HG03045 (cell line): ENCODE measurements at regions not wholly inside any gene's neighbourhood (a gene's known extent, or its start where the extent isn't known, plus 50 kb on each side); places are given as distances from the start of the nearest gene placed in this dataset.

Source experiments
- ATAC-seq: cut with Tn5 transposase; IDR thresholded peaks from one replicate; pipeline ENCODE4 v1.9.1; 2021; ENCODE audit warnings: mild to moderate bottlenecking, moderate library complexity; ENCODE audit not compliant: unreplicated experiment

DNA sequence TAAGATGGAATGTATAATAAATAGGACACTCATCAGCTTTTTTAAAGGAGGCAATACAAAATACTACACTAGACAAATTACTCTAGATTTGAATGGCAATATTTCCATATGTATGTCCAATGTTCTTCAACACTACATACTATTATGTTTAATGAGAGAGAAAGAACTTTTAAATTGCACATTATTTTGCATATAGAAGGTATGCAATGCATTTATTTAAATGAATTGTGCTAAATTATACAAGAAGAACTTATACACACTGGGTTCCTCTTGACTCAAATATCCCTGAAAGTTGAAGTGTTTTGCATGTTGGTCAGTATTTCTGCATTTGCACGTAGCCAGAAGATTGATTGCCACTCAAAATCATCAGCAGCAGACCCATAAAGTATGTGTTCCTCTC is 839.6 kb downstream of the ADGRL2 start:
- ATAC-seq: no peak

GRCh38 chr1:82634266-82634665 is 833.5 kb downstream of the ADGRL2 start:
- ATAC-seq: no peak

- ATAC-seq: no peak
Measured at GRCh38 chr1:82632155-82632554, 831.4 kb downstream of the ADGRL2 start.

GRCh38 chr1:82628887-82629286 is 828.2 kb downstream of the ADGRL2 start:
- ATAC-seq: no peak

- ATAC-seq: no peak
Measured at GRCh38 chr1:82625537-82625936, 824.8 kb downstream of the ADGRL2 start.

DNA sequence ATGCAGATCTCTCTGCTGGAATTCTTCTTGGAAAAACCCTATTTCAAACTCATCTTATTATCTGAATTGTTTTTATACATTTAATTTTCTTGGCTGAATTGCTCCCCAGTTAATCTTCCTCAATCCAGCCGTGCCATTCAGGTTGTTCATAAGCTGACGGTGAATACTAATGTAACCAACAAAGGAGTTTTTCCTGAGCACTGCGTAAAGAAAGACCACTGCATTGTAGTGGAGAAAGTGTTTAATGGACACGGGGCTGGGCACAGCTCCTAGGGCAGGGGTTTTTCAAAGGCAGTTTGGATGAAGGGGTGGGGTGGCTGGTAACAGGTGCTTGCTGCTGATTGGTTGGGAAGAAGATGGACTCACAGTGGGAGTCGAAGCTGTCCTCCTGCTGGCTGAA is 820.3 kb downstream of the ADGRL2 start:
- ATAC-seq: no peak

DNA sequence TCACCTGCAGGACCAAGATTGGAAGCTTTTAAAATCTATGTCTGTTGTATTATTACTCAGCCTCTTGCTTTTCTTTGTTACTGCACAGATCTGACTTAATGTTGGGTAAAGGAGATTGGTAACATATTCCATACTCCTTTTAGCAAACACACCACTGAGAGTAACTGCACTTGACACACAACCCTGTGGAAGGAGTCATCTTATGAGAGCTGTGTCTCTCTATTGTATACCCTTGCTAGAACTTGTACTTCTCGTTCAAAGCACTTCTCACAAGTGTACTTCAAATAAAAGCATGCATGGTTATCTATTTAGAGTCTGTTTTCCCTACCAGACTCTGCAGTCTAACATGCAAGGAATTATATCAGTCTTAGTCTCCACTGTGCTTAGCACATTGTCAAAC is 813.4 kb downstream of the ADGRL2 start:
- no peak for ATAC-seq

DNA sequence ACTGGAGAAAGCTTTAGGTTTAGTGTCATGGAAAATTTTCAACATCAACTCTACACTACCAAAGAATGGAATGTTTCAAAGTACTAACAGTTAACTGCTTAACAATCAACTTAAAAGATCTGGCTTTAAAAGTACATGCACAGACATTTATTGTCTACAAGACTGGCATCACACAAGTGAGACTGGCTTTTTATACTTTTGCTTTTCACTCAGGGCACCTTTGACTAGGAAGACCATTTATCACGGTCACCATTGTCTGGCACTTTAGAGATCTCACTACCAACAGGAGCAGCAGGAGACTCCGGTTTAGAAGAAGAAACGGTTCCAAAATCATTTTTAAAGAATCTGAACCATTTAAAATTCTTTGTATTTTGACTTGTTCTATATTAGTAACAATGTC is 812.3 kb downstream of the ADGRL2 start:
- ATAC-seq: no peak

- ATAC-seq: no peak
Measured at GRCh38 chr1:82606546-82606945, 805.8 kb downstream of the ADGRL2 start.

DNA sequence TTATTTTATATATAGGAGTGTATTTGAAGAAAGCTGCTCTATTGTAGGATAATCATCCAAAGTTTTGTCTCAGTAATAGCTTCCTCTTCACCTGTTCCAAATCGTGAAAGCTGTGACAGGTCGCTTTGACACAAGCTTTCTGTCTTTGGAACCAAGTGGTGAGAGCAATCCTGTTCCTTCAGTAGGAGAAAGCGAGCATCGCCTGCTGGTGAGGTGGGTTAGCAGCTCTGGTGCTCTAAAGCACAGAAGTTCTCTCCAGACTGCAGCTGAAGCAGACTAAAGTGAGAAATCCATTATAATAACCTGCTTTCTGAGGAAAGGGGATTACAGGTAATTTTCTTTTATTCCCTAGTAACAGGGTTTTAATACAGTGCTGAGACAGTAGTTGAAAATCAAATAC is 803.8 kb downstream of the ADGRL2 start:
- no peak for ATAC-seq

GRCh38 chr1:82600314-82600713 is 799.6 kb downstream of the ADGRL2 start:
- no peak for ATAC-seq

DNA sequence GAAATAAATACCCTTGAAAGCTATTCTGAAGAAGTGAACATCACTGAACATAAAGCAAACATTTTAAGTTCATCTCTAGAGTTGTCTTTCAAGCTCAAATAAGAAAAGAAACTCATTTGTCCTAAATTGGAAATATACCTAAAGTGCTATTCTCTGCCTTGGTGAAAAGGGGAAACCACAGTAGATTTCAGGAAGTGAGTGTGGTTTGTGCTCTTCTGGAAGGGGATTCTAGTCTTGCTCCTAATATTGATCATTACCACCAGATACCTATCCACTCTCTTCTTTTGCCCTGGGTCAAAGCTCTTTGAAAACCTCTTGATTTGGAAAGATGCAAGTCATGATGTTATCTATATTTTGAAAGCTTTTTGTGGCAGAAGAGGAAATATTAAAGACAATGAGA is 798.1 kb downstream of the ADGRL2 start:
- ATAC-seq: no peak

DNA sequence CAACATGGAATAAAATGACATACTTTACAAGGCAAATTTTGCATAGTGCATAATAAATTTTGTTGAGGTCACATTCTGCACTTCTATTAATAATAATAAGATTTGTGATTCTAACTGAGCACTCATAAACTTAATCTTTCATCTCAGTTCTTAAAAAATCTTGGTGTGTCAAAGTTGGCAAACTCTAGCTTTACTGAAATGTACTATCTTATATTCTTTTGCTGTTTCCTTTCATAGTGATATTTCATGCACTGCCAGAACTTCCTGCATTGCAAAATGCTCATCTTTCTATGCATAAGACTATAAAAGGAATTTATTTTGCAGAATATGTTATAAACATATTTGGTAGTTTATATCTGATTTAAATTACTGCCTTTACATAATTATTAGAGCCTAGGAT is 797.6 kb downstream of the ADGRL2 start:
- no peak for ATAC-seq

DNA sequence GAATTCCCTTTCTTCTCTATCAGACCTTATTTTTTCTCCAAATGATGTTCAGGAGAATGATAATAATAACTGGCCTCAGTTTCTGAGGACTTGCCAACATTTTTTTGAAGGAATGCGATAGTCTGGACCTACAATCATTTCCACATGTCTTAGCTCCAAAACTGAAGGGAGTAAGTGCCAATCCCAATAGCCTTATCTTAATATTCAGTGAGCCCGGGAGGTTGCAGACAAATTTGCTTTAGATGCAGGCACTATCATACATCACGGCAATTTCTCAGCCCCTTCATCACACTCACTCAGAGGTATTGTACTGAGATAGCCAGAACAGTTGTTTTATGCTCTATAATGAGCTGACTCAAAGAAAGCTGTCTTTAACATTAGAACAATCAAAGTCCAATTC is 796.9 kb downstream of the ADGRL2 start:
- ATAC-seq: no peak

DNA sequence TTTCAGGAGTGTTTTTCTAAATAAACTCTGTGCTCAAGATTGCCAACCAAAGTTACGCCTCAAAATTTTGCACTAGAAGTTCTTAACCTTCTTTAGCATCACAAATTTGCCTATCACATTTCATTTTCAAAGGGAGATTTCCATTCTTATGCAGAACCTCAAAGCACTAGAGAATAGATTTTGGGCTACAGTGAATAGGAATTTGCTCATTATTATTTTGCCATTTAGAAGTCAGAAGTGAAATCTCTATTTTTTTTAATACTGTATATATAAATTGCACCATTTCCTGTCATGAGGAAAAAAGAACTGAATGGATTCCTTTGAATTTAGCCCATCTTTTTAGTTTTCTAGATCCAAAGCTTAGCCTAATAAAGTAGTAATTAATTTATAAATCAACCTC is 796.4 kb downstream of the ADGRL2 start:
- no peak for ATAC-seq

DNA sequence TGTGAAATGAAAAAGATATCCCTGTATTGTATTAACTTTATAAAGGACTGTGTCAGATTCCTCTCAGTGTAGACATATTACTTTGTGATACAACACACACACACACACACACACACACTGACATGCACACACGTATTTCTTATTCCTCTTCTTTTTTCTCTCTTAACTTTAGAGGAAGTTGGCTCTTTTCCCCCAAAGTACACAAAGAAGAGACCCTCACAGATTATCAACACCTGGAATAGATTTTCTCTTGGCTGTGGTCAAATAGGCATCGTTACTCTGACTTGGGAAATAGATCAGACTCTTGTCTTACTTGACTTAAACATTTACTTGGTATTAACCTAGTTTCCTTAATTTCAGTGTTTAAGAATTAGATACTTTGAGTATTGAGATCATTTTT is 792.8 kb downstream of the ADGRL2 start:
- ATAC-seq: no peak

DNA sequence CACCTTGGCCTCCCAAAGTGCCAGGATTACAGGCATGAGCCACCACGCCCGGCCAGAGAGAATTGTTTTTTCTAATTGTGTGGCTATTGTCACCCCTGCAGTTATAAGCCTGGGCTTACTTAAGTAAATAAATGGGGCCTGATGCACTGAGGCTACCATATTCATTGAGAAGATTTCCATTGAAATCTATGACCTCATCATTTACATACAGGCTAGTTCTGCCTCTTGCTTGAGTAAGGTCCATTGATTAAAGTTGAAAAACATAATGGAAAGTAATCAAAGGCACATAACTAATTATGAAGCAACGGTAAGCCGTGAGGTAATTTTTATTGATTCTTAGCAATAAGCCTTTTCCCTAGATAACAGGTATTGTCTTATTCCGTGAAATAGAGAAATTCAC is 788.9 kb downstream of the ADGRL2 start:
- no peak for ATAC-seq

DNA sequence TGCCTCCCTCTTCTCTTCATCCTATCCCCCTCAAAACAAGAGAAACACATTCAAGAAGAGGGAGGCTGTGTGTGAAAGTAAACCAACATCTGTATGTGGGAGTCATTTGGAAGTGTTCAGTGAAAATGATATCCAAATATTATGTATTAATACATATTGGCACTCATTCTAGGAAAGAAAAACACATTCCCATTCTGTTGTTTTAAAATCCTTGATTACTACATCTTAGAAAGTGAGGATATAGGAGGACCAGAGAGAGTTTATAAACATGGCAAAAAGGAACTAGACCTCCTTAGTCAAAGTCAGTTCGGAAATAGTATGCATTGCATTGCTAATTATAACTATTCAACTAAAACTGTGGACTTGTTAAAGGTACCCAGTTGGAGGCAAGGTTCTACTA is 786.6 kb downstream of the ADGRL2 start:
- no peak for ATAC-seq

DNA sequence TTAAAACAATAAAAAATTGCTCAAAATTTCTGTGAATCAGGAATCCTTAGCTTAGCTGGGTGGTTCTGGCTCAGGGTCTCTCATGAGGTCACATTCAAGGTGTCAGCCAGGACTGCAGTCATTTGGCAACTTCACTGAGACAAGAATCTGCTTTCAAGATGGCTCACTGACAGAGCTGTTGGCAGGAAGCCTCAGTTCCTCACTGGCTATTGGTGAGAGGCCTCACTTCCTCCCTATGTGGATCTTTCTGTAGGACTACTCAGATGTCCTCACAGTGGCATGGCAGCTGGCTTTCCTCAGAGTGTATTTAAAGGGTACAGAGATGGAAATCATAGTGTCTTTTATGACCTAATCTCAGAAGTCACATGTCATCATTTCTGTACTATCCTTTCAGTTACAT is 785.7 kb downstream of the ADGRL2 start:
- ATAC-seq: no peak

GRCh38 chr1:82582347-82582746 is 781.6 kb downstream of the ADGRL2 start:
- ATAC-seq: no peak

DNA sequence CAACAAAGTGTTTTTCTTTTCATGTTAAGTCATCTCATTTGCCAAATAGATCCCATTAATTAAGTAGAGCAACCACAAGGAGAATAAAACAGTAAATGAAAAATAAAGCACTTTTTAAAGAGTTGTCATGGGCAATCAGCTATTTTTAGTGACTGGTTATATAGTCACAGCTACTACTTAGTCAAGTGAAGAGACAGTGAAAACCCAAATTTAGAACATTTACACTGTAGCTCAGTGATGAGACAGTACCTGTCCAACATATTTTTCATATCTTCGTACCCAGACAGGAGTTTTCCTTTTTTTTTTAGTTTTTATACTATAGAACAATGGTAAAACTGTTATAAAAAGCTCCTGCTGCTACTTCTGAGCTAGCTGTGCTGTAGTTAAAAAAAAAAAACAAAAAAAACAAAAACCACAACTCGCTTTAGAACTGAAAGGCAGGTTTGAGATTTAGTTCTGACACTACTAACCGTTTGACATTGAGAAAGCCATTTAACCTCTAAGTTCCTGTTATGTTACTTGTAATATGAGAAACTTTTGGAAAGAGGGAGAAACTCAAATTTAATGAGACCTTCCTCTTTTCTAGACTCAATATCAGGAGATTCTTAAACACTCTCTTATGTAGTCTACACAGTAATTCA is 777.5 kb downstream of the ADGRL2 start:
- ATAC-seq: no peak

DNA sequence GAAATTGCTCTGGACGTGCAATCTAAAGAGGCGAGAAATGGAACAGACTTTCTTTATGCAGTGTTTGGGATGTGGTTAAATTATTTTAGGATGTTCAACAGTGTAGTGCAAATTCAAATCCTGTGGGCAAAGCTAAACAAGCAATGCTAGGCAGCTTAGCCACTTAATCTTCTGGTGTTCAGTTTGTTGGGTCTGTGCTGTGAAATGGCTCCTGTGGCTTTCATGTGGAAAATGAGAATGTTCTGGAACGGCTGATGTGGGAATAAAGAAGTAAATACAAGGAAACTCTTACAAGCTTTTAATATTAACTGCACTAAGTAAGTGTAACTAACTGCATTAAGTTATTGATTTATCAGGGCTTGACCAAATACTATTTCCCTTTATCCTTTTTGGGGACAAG is 766.6 kb downstream of the ADGRL2 start:
- ATAC-seq: no peak

DNA sequence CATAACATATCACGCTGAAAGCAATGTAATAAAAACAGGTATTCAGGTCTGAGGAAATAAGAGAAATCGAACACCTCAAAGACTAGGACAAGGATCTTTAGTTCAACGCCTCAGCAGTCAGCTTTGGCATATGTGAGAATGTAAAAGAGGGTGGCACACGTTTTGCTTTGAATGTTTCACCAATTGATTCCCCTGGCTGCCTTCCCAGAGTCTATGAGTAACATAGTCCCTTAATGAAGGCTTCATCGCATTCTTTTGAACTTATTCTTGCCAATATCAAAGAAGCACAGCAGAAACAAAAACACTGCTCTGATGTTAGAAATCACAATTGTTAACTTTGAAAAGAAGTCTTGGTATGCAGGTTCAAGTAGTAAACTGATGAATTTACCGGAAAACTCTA is 764.8 kb downstream of the ADGRL2 start:
- ATAC-seq: no peak

- ATAC-seq: no peak
Measured at GRCh38 chr1:82565146-82565545, 764.4 kb downstream of the ADGRL2 start.
